B cell (primary cell): ENCODE measurements at regions not wholly inside any gene's neighbourhood (a gene's known extent, or its start where the extent isn't known, plus 50 kb on each side); places are given as distances from the start of the nearest gene placed in this dataset.

Experiments used
- ATAC-seq: fragments of 200-7000 bp; cut with Tn5 transposase; one replicate; pipeline ENCODE4 v1.10.0; 2021; ENCODE audit warnings: low read depth, mild to moderate bottlenecking, moderate number of reproducible peaks, moderate library complexity
- CTCF ChIA-PET: fragments of 350-600 bp; sonication (Branson Sonifier 250); formaldehyde crosslinking; loops from one replicate; lab custom pipeline; 2021; ENCODE audit warnings: antibody characterized with exemption, inconsistent platforms; lab: Charles Lee
- POLR2A ChIA-PET: fragments of 350-600 bp; sonication (Branson Sonifier 250); formaldehyde crosslinking; loops from one replicate; lab custom pipeline; 2021; ENCODE audit warnings: antibody characterized with exemption; lab: Charles Lee
- DNase-seq: peaks from one replicate; pipeline ENCODE4 v3.0.0; 2013
- H2AFZ ChIP-seq: 2 replicates; pipeline ENCODE4 v1.6.1; 2012; ENCODE audit warnings: mild to moderate bottlenecking, low read depth, low read length; ENCODE audit not compliant: insufficient read depth, poor library complexity, severe bottlenecking
- H3K27ac ChIP-seq, 2 donors: 1 replicate in 1 of 2; 2 replicates in 1 of 2; pipeline ENCODE4 v1.5.1; 2012 to 2013; ENCODE audit warnings: low read length in 2 of 2, mild to moderate bottlenecking in 2 of 2, moderate library complexity in 1 of 2
- H3K27me3 ChIP-seq, 4 experiments: fragments of 200-600 bp in 1 of 4; sonication (generic) in 1 of 4; replicated peaks in 1 of 4; 1 replicate in 2 of 4; 2 replicates in 2 of 4; pipeline versions ENCODE4 v1.6.1 to v1.7.0; 2013 to 2016; ENCODE audit warnings: low read length in 3 of 4, mild to moderate bottlenecking in 2 of 4, mixed read lengths in 1 of 4, moderate library complexity in 1 of 4; ENCODE audit not compliant: insufficient read depth in 4 of 4, control insufficient read depth in 3 of 4; ENCODE audit errors: control extremely low read depth in 1 of 4
- H3K36me3 ChIP-seq, 2 experiments: replicated peaks in 1 of 2; 1 replicate in 1 of 2; 2 replicates in 1 of 2; pipeline versions ENCODE4 v1.6.1 to v1.7.1; 2013; ENCODE audit warnings: low read length in 1 of 2; ENCODE audit not compliant: insufficient read depth in 2 of 2, control insufficient read depth in 1 of 2; ENCODE audit errors: control extremely low read depth in 1 of 2, extremely low read depth in 1 of 2
- H3K4me1 ChIP-seq, 2 donors: fragments of 200-600 bp in 1 of 2; sonication (generic) in 1 of 2; 1 replicate in 1 of 2; 2 replicates in 1 of 2; pipeline versions ENCODE4 v1.5.1 to v1.6.1; 2013 to 2017; ENCODE audit warnings: low read length in 2 of 2; ENCODE audit not compliant: control insufficient read depth in 2 of 2, insufficient read depth in 2 of 2
- H3K4me2 ChIP-seq: replicated peaks from 2 replicates; pipeline ENCODE3; 2012; ENCODE audit warnings: mild to moderate bottlenecking, low read depth, low read length; ENCODE audit not compliant: poor library complexity, severe bottlenecking
- H3K4me3 ChIP-seq, 5 experiments: fragments of 200-600 bp in 1 of 5; sonication (generic) in 1 of 5; 1 replicate in 3 of 5; 2 replicates in 2 of 5; pipeline versions ENCODE4 v1.5.1 to v1.7.0; 2011 to 2016; ENCODE audit warnings: low read length in 4 of 5, mild to moderate bottlenecking in 4 of 5, low read depth in 2 of 5, control low read depth in 1 of 5, moderate library complexity in 1 of 5; ENCODE audit not compliant: insufficient read depth in 1 of 5; ENCODE audit errors: control extremely low read depth in 1 of 5, extremely low read depth in 1 of 5
- H3K79me2 ChIP-seq: fragments of 200-600 bp; sonication (generic); one replicate; pipeline ENCODE4 v1.6.0; 2016; ENCODE audit warnings: low read length; ENCODE audit not compliant: control insufficient read depth, insufficient read depth
- H3K9ac ChIP-seq: fragments of 200-600 bp; sonication (generic); 2 replicates; pipeline ENCODE4 v1.6.1; 2017; ENCODE audit warnings: mild to moderate bottlenecking, low read length, moderate library complexity
- H3K9me3 ChIP-seq, 3 donors: one replicate each; pipeline versions ENCODE4 v1.6.1 to v1.7.1; 2013; ENCODE audit warnings: low read length in 2 of 3; ENCODE audit not compliant: control insufficient read depth in 2 of 3, insufficient read depth in 1 of 3; ENCODE audit errors: control extremely low read depth in 1 of 3
- H4K20me1 ChIP-seq: 2 replicates; pipeline ENCODE4 v1.6.0; 2012; ENCODE audit warnings: mild to moderate bottlenecking, low read length; ENCODE audit not compliant: insufficient read depth, control insufficient read depth, poor library complexity, severe bottlenecking
- H3K27ac Mint-ChIP-seq: one replicate; pipeline ENCODE4 v1.8.0; 2021; ENCODE audit warnings: mixed read lengths
- H3K27me3 Mint-ChIP-seq: one replicate; pipeline ENCODE4 v1.8.0; 2021; ENCODE audit warnings: mixed read lengths
- H3K4me1 Mint-ChIP-seq: one replicate; pipeline ENCODE4 v1.8.0; 2021; ENCODE audit warnings: mixed read lengths
- H3K4me3 Mint-ChIP-seq: one replicate; pipeline ENCODE4 v1.8.0; 2021; ENCODE audit warnings: mixed read lengths
- H3K9me3 Mint-ChIP-seq: one replicate; pipeline ENCODE4 v1.8.0; 2022; ENCODE audit warnings: mixed read lengths; ENCODE audit not compliant: insufficient read depth
- EZH2 ChIP-seq: IDR thresholded peaks from 2 replicates; pipeline ENCODE4 v1.6.1; 2012; ENCODE audit warnings: borderline replicate concordance, low read depth, mild to moderate bottlenecking, moderate library complexity, low read length; ENCODE audit not compliant: insufficient read depth, poor library complexity, severe bottlenecking
- WGBS: methylation state at CpG from one replicate; pipeline ENCODE4 v1.1.5; 2013; ENCODE audit warnings: missing lambda C conversion rate; ENCODE audit not compliant: insufficient coverage; 5-methylcytosine and 5-hydroxymethylcytosine counted together
- intact Hi-C: fragments of 100-400 bp; cut with micrococcal nuclease; formaldehyde crosslinking; loops from one replicate; pipeline ENCODE4 v1.10.0; 2022
- TF ChIP-seq, protein P1 (sequence below): fragments of 200-600 bp; IDR thresholded peaks from one replicate; pipeline ENCODE4 v1.8.0; 2022; ENCODE audit warnings: antibody characterized with exemption, mild to moderate bottlenecking

DNA sequence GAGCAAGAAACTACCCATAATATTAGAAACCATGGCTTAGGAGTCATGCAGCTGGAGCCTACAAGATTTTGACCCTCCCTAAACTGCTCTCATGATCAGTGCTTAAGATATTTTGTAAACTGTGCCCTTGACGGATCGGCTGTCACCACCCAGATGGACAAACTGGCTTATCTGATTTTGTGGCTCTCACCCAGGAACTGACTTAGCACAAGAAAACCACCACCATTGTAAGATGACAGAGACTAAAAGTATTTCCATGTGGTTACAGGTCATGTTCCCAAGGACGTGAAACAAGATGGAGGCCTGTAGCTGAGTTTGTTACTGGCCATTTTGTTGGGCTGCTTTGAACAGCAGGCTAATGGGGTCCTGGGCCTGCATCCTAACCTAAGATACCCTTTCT lies 940.9 kb downstream of the OTOL1 start:
- TF ChIP-seq EZH2 = no peak
- TF ChIP-seq, protein P1, sequence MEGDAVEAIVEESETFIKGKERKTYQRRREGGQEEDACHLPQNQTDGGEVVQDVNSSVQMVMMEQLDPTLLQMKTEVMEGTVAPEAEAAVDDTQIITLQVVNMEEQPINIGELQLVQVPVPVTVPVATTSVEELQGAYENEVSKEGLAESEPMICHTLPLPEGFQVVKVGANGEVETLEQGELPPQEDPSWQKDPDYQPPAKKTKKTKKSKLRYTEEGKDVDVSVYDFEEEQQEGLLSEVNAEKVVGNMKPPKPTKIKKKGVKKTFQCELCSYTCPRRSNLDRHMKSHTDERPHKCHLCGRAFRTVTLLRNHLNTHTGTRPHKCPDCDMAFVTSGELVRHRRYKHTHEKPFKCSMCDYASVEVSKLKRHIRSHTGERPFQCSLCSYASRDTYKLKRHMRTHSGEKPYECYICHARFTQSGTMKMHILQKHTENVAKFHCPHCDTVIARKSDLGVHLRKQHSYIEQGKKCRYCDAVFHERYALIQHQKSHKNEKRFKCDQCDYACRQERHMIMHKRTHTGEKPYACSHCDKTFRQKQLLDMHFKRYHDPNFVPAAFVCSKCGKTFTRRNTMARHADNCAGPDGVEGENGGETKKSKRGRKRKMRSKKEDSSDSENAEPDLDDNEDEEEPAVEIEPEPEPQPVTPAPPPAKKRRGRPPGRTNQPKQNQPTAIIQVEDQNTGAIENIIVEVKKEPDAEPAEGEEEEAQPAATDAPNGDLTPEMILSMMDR = no peak
- Histone ChIP-seq H3K4me3 (no peak overlapping the region), H3K4me1 (no peaks in the 10 kb centered on the region), H4K20me1 (no peaks in the 10 kb centered on the region), H3K9me3 (peaks cover 0 to 3% (median 0%) of the 10 kb centered on the region in 3 donors), H3K27ac (no peak overlapping the region), H3K36me3 (no peaks in the 10 kb centered on the region), H3K79me2 (no peaks in the 10 kb centered on the region), H3K4me2 (no peak overlapping the region), H2AFZ (no peak overlapping the region), H3K27me3 (no peaks in the 10 kb centered on the region), H3K9ac (no peak overlapping the region)
- Mint-ChIP-seq H3K27ac (no peak overlapping the region), H3K4me1 (no peaks in the 10 kb centered on the region), H3K9me3 (peaks cover 3% of the 10 kb centered on the region), H3K27me3 (no peaks in the 10 kb centered on the region), H3K4me3 (no peak overlapping the region)
- intact Hi-C loops = no loop called here
- no peak for ATAC-seq
- ChIA-PET POLR2A (no interaction called here), CTCF (no interaction called here)
- WGBS = 75% methylated on average over 2 of the region's 3 CpGs
- DNase-seq = no peak

DNA sequence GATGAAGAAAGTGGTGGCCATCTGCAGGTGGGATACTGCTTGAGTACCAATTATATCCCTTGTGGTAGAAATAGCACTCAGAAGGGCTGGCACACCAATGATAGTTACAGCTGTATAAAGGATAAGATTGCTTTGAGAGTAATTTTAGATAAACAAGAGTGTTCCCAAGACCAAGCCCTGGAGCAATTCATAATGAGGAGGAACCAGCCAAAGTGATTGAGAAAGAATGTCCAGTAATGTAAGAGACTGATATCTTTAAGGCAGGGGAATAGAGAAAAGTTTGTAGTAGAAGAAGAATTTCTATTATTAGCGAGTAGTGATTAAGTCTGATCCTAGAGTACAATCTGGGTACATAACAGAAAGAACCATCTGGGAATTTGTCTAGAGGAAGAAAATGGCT lies 945.1 kb downstream of the OTOL1 start:
- H3K9ac ChIP-seq = no peak overlapping the region

More for the DNA sequence above, 945.1 kb downstream of the OTOL1 start:
- Histone ChIP-seq H2AFZ (no peak overlapping the region), H3K79me2 (no peaks in the 10 kb centered on the region), H3K27me3 (no peaks in the 10 kb centered on the region), H3K4me3 (no peak overlapping the region), H3K27ac (no peak overlapping the region), H3K36me3 (no peaks in the 10 kb centered on the region), H3K4me1 (no peaks in the 10 kb centered on the region), H3K9me3 (peaks cover 0 to 3% (median 0%) of the 10 kb centered on the region in 3 donors), H4K20me1 (no peaks in the 10 kb centered on the region), H3K4me2 (no peak overlapping the region)
- TF ChIP-seq, protein P1 = no peak
- no peak for TF ChIP-seq EZH2
- DNase-seq = no peak
- H3K27ac Mint-ChIP-seq = no peak overlapping the region
- H3K4me1 Mint-ChIP-seq = no peaks in the 10 kb centered on the region
- no peak for ATAC-seq
- peaks cover 6% of the 10 kb centered on the region for H3K9me3 Mint-ChIP-seq
- WGBS = no CpG with 5 or more reads among the region's 1 CpG
- CTCF ChIA-PET = no interaction called here
- no peaks in the 10 kb centered on the region for H3K27me3 Mint-ChIP-seq
- H3K4me3 Mint-ChIP-seq = no peak overlapping the region
- POLR2A ChIA-PET = no interaction called here
- intact Hi-C loops = no loop called here
